ENCODE measurements at regions not wholly inside any gene's neighbourhood (a gene's known extent, or its start where the extent isn't known, plus 50 kb on each side); places are given as distances from the start of the nearest gene placed in this dataset.

DNA sequence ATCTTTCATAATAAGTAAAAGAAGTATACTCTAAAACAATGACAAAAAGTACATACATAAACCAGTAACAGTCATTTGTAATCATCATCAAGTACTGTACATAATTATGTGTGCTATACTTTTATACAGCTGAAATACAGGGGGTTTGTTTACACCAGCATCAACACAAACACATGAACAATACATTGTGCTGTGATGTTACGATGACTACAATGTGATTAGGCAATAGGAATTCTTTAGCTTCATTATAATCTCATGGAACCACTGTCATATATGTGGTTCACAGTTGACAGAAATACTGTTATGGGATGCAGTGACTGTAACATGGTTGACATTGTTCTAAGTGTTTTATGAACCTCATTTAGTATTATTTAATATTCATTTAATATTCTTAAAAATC, 914.4 kb upstream of the TENM4 start (continued):
- TF ChIP-seq, protein P1, sequence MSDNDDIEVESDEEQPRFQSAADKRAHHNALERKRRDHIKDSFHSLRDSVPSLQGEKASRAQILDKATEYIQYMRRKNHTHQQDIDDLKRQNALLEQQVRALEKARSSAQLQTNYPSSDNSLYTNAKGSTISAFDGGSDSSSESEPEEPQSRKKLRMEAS (IDR thresholded peaks at IDR 0.05) = no peak
- TF ChIP-seq GABPA (IDR thresholded peaks at IDR 0.05 in 1 of 2, conservative IDR thresholded peaks at IDR 0.05 in 1 of 2) = no peak

DNA sequence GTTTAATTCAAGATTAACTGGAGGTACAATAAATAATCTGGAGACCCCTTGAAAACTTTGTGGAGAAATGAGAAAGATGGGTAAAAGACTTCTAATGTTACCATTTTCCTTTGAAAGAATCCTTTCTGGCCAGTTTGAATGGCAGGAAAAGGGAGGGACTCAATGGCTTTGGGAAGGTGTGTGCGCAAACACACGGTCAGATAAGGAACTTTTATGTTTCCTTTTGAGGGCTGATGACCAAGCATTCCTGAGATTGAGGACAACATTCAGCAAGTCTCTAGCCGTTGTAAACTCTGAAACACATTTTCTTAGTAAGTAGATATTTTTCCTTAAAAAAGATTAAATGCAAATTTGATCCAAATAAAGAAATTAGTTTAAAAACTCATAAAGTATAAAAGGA, 909.7 kb upstream of the TENM4 start:
- TF ChIP-seq HNF4G (IDR thresholded peaks at IDR 0.05) (no peak), FOXA1 (IDR thresholded peaks at IDR 0.05) (no peak), HNF4A (conservative IDR thresholded peaks at IDR 0.05) (no peak), NR2F2 (IDR thresholded peaks at IDR 0.05) (no peak), JUND (IDR thresholded peaks at IDR 0.05) (no peak), FOXA2 (IDR thresholded peaks at IDR 0.05) (no peak)
- TF ChIP-seq, protein P2, sequence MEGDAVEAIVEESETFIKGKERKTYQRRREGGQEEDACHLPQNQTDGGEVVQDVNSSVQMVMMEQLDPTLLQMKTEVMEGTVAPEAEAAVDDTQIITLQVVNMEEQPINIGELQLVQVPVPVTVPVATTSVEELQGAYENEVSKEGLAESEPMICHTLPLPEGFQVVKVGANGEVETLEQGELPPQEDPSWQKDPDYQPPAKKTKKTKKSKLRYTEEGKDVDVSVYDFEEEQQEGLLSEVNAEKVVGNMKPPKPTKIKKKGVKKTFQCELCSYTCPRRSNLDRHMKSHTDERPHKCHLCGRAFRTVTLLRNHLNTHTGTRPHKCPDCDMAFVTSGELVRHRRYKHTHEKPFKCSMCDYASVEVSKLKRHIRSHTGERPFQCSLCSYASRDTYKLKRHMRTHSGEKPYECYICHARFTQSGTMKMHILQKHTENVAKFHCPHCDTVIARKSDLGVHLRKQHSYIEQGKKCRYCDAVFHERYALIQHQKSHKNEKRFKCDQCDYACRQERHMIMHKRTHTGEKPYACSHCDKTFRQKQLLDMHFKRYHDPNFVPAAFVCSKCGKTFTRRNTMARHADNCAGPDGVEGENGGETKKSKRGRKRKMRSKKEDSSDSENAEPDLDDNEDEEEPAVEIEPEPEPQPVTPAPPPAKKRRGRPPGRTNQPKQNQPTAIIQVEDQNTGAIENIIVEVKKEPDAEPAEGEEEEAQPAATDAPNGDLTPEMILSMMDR (IDR thresholded peaks at IDR 0.05; ENCODE audit: low read depth, low read length, missing input control) = no peak
- TF ChIP-seq, protein P1 (IDR thresholded peaks at IDR 0.05) = no peak
- TF ChIP-seq, protein P3, sequence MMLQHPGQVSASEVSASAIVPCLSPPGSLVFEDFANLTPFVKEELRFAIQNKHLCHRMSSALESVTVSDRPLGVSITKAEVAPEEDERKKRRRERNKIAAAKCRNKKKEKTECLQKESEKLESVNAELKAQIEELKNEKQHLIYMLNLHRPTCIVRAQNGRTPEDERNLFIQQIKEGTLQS (IDR thresholded peaks at IDR 0.05) = no peak
- TF ChIP-seq, protein P4, sequence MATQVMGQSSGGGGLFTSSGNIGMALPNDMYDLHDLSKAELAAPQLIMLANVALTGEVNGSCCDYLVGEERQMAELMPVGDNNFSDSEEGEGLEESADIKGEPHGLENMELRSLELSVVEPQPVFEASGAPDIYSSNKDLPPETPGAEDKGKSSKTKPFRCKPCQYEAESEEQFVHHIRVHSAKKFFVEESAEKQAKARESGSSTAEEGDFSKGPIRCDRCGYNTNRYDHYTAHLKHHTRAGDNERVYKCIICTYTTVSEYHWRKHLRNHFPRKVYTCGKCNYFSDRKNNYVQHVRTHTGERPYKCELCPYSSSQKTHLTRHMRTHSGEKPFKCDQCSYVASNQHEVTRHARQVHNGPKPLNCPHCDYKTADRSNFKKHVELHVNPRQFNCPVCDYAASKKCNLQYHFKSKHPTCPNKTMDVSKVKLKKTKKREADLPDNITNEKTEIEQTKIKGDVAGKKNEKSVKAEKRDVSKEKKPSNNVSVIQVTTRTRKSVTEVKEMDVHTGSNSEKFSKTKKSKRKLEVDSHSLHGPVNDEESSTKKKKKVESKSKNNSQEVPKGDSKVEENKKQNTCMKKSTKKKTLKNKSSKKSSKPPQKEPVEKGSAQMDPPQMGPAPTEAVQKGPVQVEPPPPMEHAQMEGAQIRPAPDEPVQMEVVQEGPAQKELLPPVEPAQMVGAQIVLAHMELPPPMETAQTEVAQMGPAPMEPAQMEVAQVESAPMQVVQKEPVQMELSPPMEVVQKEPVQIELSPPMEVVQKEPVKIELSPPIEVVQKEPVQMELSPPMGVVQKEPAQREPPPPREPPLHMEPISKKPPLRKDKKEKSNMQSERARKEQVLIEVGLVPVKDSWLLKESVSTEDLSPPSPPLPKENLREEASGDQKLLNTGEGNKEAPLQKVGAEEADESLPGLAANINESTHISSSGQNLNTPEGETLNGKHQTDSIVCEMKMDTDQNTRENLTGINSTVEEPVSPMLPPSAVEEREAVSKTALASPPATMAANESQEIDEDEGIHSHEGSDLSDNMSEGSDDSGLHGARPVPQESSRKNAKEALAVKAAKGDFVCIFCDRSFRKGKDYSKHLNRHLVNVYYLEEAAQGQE (IDR thresholded peaks at IDR 0.05) = no peak
- H3K9me3 ChIP-seq (ENCODE audit: control insufficient read depth in 4 of 4, low read length in 3 of 4) = no peaks in the 10 kb centered on the region
- 35% methylated on average over 3 of the region's 3 CpGs for WGBS
- no peaks in the 10 kb centered on the region for H3K36me3 ChIP-seq (ENCODE audit: control insufficient read depth in 4 of 4, insufficient read depth in 3 of 4, low read depth in 1 of 4, low read length in 3 of 4)
- no peaks in the 10 kb centered on the region for H3K4me1 ChIP-seq (ENCODE audit: control insufficient read depth in 4 of 4, insufficient read depth in 4 of 4, low read length in 3 of 4)
- no peak overlapping the region for H3K27ac ChIP-seq (ENCODE audit: low read depth in 1 of 2, low read length in 2 of 2)
- H3K9ac ChIP-seq (ENCODE audit: low read depth in 1 of 2, low read length in 2 of 2) = no peak overlapping the region
- no peak overlapping the region for H3K4me3 ChIP-seq (ENCODE audit: low read depth in 1 of 3, low read length in 3 of 3)
- H3K27me3 ChIP-seq (ENCODE audit: control insufficient read depth in 4 of 4, insufficient read depth in 4 of 4, low read length in 3 of 4) = no peaks in the 10 kb centered on the region
- no peak for DNase-seq (ENCODE audit: low spot score)

DNA sequence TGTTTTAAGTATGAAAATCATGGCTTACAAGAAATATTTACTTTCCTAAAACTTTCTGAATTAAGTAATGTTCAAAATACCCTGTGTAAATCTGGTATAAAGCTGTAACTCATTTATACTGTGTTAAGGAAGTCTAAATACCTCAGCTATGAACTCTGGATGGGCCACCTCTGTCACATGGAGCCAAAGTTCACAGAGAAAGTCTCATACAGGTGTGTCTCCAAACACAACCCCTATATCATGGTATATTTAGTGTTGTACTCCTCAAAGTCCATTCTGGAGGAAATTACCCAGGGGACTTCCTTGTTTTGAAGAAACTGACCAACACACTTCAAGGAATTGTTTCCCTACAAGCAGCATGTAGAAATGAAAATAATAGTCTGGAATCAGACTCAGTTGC, 909.2 kb upstream of the TENM4 start:
- Histone ChIP-seq H3K27ac (ENCODE audit: low read depth in 1 of 2, low read length in 2 of 2) (no peak overlapping the region), H3K9me3 (ENCODE audit: control insufficient read depth in 4 of 4, low read length in 3 of 4) (no peaks in the 10 kb centered on the region)
- TF ChIP-seq HNF4A (conservative IDR thresholded peaks at IDR 0.05) = no peak
- TF ChIP-seq, protein P4 (IDR thresholded peaks at IDR 0.05) = no peak
- TF ChIP-seq FOXA2 (IDR thresholded peaks at IDR 0.05) = no peak
- no peak for TF ChIP-seq RXRA (IDR thresholded peaks at IDR 0.05)
- TF ChIP-seq JUND (IDR thresholded peaks at IDR 0.05) = no peak
- TF ChIP-seq, protein P5, sequence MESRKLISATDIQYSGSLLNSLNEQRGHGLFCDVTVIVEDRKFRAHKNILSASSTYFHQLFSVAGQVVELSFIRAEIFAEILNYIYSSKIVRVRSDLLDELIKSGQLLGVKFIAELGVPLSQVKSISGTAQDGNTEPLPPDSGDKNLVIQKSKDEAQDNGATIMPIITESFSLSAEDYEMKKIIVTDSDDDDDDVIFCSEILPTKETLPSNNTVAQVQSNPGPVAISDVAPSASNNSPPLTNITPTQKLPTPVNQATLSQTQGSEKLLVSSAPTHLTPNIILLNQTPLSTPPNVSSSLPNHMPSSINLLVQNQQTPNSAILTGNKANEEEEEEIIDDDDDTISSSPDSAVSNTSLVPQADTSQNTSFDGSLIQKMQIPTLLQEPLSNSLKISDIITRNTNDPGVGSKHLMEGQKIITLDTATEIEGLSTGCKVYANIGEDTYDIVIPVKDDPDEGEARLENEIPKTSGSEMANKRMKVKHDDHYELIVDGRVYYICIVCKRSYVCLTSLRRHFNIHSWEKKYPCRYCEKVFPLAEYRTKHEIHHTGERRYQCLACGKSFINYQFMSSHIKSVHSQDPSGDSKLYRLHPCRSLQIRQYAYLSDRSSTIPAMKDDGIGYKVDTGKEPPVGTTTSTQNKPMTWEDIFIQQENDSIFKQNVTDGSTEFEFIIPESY (IDR thresholded peaks at IDR 0.05) = no peak
- no peak for TF ChIP-seq YY1 (IDR thresholded peaks at IDR 0.05)
- TF ChIP-seq EGR1 (IDR thresholded peaks at IDR 0.05; ENCODE audit: low read depth in 2 of 2) = no peak

More for the DNA sequence above, 909.2 kb upstream of the TENM4 start:
- Histone ChIP-seq H3K4me3 (ENCODE audit: low read depth in 1 of 3, low read length in 3 of 3) (no peak overlapping the region), H3K9ac (ENCODE audit: low read depth in 1 of 2, low read length in 2 of 2) (no peak overlapping the region), H3K4me1 (ENCODE audit: control insufficient read depth in 4 of 4, insufficient read depth in 4 of 4, low read length in 3 of 4) (no peaks in the 10 kb centered on the region), H3K27me3 (ENCODE audit: control insufficient read depth in 4 of 4, insufficient read depth in 4 of 4, low read length in 3 of 4) (no peaks in the 10 kb centered on the region), H3K36me3 (ENCODE audit: control insufficient read depth in 4 of 4, insufficient read depth in 3 of 4, low read depth in 1 of 4, low read length in 3 of 4) (no peaks in the 10 kb centered on the region)
- no peak for DNase-seq (ENCODE audit: low spot score)

Data from liver (tissue), 8 donors.